HL-60/S4 (cell line): ENCODE measurements at regions not wholly inside any gene's neighbourhood (a gene's known extent, or its start where the extent isn't known, plus 50 kb on each side); places are given as distances from the start of the nearest gene placed in this dataset.
"Not testable (repeated sequence)": the region's sequence is repeated elsewhere in the genome, so short reads cannot be mapped to it uniquely, and the experiment has no call there.

Experiments
- in situ Hi-C: fragments of 300-500 bp; cut with MboI; formaldehyde crosslinking; loops from 2 replicates; pipeline ENCODE4 v1.14.3; 2022; ENCODE audit warnings: low sequenced_read_pairs

DNA sequence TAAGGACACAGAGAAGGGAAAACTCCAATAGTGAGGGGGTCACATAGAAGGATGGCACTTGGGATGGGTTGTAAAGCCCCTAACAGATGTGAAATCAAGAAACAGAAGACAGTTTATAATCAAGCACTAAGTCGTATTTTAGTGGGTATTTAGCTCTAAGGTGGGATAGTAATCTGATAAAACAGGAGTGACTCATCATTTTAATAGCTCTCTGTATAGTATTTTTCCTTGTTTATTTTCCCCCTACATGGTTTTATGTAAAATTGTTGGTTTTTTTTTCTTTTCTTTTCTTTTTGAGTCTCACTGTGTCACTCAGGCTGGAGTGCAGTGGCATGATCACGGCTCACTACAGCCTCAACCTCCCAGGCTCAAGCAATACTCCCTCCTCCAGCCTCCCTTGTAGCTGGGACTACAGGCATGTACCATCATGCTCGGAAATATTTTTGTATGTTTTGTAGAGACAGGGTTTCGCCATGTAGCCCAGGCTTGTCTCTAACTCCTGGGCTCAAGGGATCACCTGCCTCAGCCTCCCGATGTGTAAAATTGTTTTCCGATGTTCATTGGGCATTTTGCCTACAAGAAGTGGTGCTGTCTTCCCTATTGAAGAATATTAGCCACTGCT, 142.6 kb upstream of the SERPINE2 start:
- in situ Hi-C loops = no loop called here

DNA sequence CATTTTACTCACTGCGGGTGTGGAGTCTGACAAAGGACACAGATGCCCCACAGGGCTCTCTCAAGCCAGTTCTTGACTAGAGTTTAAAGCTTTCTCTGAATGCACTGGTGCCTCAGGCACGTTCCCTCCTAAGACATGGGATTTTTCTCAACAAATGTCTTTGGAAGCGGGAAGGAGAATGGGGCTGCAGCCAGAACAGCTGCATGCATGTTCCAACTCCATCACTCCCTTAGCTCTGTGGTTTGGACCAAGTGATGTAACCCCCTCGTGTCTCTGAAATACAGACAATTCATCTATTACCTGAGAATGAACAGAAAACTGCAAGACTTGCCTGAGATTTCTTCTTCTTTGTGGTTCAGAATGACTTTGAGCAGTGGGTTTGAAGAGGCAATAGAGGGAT, 141.7 kb upstream of the SERPINE2 start:
- in situ Hi-C loops = no loop called here

DNA sequence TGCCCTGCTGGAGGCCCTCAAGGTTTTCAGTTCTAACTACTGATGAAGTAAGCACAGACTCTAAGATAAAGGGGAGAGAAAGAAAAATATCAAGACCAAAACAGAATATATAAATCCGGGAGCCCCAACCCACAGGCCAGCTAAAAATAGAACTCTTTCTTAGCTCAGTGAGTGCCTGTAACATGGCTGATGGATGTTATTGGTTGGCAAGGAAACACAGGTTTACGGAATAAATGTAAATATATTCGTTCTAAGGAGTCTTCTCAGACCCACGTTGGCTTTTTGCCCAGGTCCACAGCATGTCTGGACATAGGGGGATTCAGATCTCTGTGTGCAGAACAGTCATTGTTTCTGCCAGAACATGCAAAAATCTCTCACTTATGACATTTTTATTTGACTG, 139.0 kb upstream of the SERPINE2 start:
- in situ Hi-C loops = no loop called here

DNA sequence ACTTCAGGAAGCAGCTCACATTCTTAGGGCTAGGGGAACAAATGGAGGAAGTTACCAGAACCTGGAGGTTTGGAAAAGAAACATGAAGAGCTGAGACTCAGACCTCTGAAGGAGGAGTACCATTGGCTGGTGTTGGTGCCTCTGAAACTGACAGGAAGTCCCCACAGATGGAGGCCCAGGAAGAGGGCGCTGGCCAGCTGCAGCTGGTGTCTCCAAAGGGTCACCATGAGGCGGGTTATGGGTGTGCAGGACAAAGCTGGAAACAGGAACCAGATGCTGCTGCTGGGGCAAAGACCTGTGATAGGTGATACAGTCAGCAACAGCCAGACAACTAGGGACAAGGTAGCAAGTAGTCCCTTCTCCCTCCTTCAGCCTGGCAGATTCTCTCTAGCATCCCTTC, 136.5 kb upstream of the SERPINE2 start:
- in situ Hi-C loops = no loop called here

DNA sequence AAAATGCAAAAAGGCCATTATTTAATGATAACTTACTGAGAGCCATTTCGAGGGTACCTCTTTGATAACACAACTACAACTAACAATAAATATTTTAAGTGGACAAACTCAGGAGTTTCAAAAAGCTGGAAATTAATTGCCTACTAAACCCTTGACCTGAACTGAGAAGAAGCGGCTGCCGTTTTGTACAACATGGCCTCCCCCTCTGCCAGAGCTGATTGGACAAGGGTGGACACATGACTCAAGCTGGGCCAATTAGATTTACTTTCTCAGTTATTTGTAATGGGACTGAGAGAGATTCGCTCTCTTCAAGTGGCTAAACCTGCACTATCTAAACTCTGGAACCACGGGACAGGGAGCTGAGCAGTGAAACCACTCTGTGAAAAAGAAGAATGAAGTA, 135.9 kb upstream of the SERPINE2 start:
- in situ Hi-C loops = no loop called here

DNA sequence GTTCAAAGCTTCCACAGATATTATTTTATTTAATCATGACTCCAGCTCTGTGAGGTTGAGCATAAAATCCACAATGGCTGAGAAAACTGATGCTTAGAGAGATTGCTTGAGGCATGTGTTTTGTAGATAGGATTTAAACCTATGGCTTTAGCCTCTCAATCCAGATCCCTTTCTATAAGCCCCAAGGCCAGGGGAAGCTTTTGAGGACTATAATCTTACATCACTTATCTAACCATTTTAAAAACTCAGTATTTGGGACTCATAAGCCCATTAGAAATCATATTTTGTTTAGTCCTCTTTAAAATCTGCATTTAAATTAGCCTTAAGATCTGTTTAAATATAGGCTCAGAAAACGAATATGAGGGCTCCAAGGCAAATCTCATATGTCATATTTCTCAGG, 135.4 kb upstream of the SERPINE2 start:
- in situ Hi-C loops = no loop called here

- in situ Hi-C loops = no loop called here
These were observed 134.8 kb upstream of the SERPINE2 start for GRCh38 chr2:224173933-224174332.

DNA sequence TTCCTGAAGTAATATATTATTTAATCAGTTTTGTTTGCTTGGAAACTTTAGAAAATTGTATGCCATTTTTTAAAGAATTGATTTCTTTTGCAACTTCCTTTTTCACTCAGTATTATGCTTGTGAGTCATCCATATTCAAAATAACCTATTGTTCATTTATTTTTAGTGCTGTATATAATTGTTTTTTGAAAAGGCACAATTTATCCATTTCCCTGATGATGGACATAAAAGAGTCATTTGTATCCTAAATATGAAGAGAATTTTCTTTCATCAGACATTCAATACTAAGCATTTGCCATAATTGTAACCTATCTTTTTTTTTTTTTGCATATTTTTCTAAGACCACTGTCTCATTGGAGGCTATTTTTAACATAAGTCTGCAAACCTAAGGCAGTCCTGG, 134.1 kb upstream of the SERPINE2 start:
- in situ Hi-C loops = no loop called here

DNA sequence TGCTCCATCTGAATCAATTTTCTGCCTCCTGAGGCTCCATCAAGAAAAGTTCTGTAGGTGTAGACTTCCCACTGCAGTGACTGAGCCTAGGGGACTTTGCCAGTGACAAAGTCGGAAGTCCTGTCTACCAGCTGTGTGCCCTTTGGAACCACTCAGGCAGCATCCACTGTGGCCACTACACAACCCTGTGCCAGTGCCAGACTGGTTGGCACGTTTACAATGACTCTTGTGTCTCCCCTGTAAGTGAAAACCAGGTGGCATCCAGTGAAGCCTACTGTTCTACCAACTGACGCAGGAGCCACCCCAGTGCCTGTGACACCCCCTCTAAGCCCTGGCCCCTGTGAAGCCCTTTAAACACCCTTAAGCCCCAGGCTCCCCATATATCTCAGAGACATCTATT, 132.1 kb upstream of the SERPINE2 start:
- in situ Hi-C loops = no loop called here

DNA sequence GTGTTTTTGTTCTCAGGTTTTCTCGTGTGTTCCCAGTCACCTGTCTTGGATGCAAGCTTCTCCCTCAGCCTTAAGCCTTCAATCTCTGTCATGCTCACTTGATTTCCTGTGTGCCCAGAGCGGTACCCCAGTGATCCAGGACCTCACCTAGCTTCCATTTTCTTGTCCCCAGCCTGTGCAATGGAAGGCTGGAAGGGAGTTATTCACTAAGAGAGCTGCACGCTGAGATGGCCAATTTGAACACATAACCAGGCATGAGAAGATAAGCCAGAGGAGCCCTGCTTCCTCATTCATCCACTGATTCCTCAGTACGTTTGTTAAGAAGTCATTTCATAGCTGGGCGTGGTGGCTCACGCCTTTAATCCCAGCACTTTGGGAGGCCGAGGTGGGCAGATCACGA, 130.8 kb upstream of the SERPINE2 start:
- in situ Hi-C loops = no loop called here

GRCh38 chr2:224167781-224168180, 128.7 kb upstream of the SERPINE2 start:
- in situ Hi-C loops = not testable (repeated sequence)

DNA sequence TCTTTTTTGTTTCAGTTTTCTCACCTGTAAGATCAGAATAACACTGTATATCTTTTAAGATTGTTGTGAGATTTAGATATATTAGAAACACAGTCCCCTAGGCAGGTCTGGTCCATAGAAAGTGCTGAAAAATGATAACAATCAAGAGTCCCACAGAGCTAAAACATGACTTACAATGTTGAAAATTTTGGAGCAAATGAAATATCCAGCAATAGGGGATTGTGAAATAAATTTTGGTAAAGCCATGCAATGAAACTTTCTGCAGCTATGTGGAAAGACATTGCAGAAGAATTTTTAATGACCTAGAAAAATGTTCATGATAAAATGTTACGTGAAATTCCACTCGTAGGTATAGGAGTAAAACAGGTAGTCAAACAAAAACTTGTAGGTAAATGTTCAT, 127.6 kb upstream of the SERPINE2 start:
- in situ Hi-C loops = no loop called here

DNA sequence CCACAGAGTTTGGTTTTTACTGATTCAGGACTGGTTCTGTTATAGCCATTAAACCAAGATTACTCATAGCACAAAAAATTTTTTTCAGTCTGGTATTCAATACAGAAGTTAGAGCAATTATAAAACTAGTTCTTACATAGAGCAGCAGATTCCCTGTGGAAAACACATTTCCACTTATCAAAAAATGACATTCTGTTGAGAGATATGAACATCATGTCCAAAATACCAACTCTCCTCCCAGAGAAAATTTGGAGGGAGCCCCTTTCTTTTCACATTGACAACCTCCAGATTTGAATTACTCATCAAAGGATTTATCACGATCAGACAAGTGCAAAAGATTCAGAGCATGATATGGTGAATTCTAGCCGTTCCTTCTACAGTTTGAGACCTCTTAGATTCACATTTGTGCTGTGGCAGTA, 126.8 kb upstream of the SERPINE2 start:
- in situ Hi-C loops = no loop called here

DNA sequence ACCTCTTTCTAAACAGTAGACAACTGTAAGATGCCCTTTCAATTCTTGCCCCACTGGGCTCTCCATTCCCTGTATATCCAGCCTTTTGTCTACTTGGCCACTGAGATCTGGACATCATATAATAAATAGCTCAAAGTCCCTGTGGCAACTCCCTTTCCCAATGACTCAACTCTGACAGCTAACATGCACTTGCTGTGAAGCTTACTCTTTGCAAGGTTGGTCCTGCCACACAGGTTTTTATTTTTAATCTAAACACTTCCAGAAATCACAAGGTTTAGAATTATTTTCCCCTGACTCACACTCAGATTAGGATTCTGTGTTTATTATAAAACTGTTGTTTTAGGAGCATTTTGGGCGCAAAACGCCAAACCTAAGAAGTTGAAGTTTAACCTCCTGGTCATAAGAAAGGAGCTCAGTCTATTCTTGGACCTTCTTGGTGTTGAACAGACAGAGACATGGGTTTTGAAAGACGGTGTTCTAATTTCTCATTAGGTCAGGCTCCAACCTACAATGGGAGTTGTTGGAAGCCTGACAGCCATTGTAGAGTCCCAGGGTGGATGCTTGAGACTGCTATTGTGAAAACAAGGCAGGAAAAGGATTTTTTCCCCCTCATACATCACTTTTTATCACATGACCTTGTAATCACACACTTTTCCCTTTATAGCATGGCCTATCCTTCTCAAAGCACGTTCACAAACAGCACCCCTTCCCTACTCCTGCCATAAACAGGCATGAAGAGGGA, 124.7 kb upstream of the SERPINE2 start:
- in situ Hi-C loops = no loop called here

DNA sequence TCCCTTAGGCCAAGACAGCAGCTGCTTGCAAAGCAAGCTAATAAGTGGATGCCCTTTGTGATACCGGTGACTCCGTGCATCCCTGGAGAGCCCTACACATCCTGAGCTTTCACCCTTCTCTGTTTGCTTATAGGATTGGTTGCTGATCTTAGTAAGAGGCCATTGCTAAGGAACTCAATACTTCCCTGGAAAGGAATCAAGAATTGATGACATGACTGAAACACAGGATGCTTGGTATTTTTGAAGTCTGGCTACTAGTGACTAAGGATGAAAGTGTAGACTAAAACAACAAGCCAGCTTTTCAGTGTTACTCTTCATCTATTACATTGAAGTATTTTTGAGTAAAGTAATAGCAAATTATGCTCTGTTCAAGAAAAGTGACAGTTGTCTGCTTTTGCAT, 123.0 kb upstream of the SERPINE2 start:
- in situ Hi-C loops = no loop called here

- in situ Hi-C loops = no loop called here
These were observed 122.6 kb upstream of the SERPINE2 start for GRCh38 chr2:224161712-224162111.

DNA sequence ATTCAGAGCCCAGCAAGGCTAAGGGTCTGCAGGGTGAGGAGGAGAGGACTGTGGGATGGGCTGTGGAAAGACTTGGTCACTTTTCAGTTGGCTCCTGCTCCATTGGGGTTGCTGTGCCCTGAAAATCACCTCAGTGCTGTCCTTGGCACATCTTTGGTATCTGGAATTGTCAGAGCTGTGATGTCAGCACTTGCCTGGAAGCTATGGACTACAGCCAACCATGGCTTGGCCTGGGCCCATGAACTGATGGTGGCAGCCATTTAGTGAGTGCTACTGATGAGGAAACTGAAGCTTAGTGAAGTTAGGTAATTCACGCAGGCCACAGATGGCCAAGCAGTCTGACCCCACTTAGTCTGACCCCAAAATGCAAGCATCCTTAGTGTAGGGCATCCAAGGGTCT, 121.8 kb upstream of the SERPINE2 start:
- in situ Hi-C loops = no loop called here

- in situ Hi-C loops = no loop called here
These were observed 120.4 kb upstream of the SERPINE2 start for GRCh38 chr2:224159345-224159928.

GRCh38 chr2:224158831-224159230, 119.7 kb upstream of the SERPINE2 start:
- in situ Hi-C loops = no loop called here

DNA sequence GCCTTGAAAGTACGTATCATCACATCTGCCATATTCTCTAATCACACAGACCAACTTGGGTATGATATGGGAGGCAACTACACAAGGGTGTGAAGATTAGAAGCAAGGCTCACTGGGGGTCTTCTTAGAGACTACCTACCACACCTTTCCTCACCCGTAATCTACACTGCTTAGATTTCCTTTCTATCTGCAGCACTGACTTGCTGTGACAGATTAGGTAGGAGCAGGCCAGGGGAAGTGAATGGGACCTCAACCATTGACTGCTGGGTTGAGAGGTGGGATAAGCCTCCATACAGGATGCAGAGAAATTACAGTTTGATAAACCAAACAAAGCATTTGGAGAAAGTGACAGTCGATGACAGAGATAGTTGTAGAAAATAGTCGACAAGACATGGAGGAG, 119.0 kb upstream of the SERPINE2 start:
- in situ Hi-C loops = no loop called here

DNA sequence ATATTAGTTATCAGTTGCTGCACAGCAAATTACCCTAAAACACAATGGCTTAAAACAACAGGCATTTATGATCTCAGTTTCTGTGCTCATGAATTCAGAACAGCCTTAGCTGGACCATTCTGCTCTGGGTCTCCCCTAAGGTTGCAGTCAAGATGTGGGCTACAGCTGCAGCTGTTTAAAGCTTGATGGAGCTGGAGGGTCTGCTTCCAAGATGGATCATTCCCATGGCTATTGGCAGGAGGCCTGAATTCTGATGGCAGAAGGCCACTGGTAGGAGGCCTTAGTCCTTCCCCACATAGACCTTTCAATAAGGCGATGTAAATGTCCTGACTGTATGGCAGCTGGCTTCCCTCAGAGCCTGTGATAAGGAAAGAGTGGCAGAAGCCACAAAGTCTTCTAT, 118.6 kb upstream of the SERPINE2 start:
- in situ Hi-C loops = no loop called here

GRCh38 chr2:224156436-224156835, 117.3 kb upstream of the SERPINE2 start:
- in situ Hi-C loops = no loop called here
